Coronary artery (tissue), 2 donors: ENCODE measurements at regions not wholly inside any gene's neighbourhood (a gene's known extent, or its start where the extent isn't known, plus 50 kb on each side); places are given as distances from the start of the nearest gene placed in this dataset.

Experiments used
- DNase-seq: peaks from one replicate; pipeline ENCODE4 v3.0.0-alpha.2; 2017; ENCODE audit warnings: low spot score
- H3K27ac ChIP-seq, 2 donors: fragments of 200-600 bp; sonication (generic); one replicate each; pipeline ENCODE4 v1.5.1; 2016 to 2019
- H3K4me3 ChIP-seq: fragments of 200-600 bp; sonication (generic); 2 replicates; pipeline ENCODE4 v1.5.1; 2016; ENCODE audit warnings: mild to moderate bottlenecking, moderate library complexity
- TF ChIP-seq, protein P1 (sequence below): fragments of 200-600 bp; sonication (generic); IDR thresholded peaks from one replicate; pipeline ENCODE4 v1.5.1; 2019; ENCODE audit warnings: antibody characterized with exemption

DNA sequence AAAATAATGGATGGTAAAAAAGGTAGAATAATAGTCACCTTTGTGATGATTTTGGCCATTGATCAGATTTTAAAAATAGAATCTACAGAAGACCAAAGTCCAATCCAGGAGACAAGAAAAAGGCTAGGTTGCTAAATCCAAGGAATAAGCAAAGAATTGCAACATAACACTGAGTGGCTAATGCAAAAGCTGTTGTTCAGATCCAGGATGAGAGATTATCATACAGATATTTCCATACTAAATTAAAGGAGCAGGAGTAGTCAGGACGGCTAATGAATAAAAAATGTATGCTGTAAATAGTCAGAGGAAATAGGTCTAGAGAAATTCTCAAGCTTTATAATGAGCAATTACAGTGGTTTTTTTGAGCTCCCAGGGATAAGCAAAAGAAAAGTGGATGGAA, 745.9 kb upstream of the ACVR2A start:
- no peak for DNase-seq
- TF ChIP-seq, protein P1, sequence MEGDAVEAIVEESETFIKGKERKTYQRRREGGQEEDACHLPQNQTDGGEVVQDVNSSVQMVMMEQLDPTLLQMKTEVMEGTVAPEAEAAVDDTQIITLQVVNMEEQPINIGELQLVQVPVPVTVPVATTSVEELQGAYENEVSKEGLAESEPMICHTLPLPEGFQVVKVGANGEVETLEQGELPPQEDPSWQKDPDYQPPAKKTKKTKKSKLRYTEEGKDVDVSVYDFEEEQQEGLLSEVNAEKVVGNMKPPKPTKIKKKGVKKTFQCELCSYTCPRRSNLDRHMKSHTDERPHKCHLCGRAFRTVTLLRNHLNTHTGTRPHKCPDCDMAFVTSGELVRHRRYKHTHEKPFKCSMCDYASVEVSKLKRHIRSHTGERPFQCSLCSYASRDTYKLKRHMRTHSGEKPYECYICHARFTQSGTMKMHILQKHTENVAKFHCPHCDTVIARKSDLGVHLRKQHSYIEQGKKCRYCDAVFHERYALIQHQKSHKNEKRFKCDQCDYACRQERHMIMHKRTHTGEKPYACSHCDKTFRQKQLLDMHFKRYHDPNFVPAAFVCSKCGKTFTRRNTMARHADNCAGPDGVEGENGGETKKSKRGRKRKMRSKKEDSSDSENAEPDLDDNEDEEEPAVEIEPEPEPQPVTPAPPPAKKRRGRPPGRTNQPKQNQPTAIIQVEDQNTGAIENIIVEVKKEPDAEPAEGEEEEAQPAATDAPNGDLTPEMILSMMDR, result no peak

DNA sequence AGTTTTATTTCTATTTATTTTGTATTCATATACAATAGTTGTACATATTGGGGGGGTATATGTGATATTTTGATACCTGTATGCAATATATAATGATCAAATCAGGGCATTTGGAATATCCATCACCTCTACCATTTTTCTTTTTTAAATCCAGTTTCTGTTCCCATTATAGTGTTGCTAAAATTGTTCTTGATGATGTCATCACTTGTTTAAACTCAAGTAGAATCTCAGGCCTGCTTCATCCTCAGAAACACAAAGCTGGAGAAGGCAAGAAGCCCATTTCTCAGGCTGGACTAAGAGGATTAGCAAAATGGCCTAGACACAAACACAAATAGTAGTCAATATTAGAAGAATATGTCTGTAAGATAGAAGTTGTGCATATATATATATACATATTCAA, 747.1 kb upstream of the ACVR2A start:
- H3K27ac ChIP-seq, result no peak overlapping the region
- no peak for DNase-seq
- H3K4me3 ChIP-seq, result no peak overlapping the region
- TF ChIP-seq, protein P1, result no peak

More for the DNA sequence above, 745.9 kb upstream of the ACVR2A start:
- H3K27ac ChIP-seq, result no peak overlapping the region
- H3K4me3 ChIP-seq, result no peak overlapping the region

DNA sequence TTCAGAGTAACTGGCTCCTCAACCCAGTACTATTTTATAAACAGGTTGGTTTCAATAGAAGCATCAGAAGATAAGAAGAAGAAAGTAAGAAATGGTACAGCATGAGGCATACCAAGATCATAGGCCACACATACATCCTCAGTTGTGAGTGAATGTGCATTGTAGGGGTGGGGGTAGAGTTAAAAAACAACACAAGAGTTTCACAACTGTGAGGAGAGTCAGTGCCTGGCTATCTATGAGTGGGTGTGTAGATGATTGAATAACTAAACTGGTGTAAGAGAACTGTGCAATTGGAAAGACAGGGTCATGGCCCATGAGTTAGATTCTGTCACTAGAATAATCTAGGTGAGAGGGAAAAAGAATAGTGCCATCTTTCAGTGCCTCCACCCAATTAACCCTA, 748.2 kb upstream of the ACVR2A start:
- no peak for DNase-seq
- TF ChIP-seq, protein P1, result no peak
- H3K27ac ChIP-seq, result no peak overlapping the region
- no peak overlapping the region for H3K4me3 ChIP-seq

DNA sequence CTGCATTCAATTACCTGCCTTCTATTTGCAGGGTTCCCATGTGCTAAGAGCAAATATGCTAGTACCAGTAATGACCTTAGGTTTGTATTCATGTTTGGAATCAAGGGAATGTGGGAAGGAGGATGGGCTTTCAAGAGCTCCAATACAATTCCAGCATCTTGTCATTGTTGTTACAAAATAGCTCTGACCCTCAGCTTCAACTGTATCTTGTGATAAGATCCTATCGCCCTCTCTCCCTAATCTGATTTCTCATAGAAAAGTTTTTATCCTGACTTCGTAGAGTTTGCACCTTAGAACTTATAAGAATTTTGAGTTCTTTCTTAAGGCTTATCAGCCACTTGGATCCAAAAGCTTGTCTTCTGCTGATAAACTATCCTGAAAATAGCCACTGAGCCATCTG, 749.5 kb upstream of the ACVR2A start:
- Histone ChIP-seq H3K27ac (no peak overlapping the region), H3K4me3 (no peak overlapping the region)
- DNase-seq, result no peak
- TF ChIP-seq, protein P1, result no peak

DNA sequence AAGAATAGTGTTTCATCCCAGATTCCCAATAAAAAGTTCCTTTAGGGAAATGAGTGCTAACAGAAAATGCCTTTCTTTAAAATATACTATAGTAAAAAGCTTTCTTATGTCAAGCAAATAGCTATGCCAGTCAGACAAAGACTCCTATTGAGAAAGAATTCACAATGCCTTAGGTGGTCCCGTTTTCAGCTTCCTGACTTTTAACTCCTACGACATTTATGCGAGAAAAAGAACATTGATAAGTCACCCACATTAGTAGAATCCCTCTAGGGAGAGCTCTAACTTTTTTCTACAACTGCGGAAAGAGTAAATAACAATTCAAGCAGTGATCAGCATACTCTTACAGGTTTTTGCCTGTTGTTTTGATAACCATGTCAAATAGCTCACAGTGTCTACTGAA, 750.8 kb upstream of the ACVR2A start:
- Histone ChIP-seq H3K4me3 (no peak overlapping the region), H3K27ac (no peak overlapping the region)
- DNase-seq, result no peak
- TF ChIP-seq, protein P1, result no peak

DNA sequence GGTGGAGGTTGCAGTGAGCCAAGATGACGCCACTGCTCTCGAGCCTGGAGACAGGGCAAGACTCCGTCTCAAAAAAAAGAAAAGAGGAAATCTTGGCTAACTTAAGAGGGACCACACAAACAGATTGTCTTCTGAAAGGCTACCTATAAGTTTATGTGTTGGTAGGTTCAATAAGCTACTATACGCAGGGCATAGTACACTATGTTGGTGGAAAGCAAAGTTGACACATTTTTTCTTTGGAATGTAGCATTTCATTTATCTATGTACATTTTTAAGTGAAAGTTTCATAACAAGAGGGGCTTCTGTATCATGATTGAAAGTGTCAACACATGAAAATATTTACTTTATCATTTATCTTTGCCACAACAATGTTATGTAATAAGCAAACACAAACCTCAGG, 752.6 kb upstream of the ACVR2A start:
- no peak for DNase-seq
- TF ChIP-seq, protein P1, result no peak
- Histone ChIP-seq H3K4me3 (no peak overlapping the region), H3K27ac (no peak overlapping the region)

DNA sequence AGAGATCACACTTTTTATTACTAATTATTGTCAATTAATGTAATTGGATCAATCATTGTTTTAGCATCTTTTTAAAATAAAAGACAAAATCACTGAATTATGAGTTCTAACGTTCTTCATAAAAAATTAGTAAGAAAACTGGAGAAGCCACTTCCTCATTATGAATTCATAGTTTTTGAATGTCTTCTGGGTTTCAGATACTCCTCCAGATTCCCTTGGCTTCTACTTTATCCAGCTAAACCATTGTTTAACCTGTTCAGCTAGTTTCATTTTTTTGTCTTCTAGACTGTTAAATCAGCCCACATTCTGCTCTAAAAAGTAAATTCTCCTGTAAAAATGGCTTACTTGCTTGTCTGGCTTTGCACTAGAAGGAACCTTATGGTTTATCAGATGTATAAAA, 753.4 kb upstream of the ACVR2A start:
- TF ChIP-seq, protein P1, result no peak
- DNase-seq, result no peak
- Histone ChIP-seq H3K27ac (no peak overlapping the region), H3K4me3 (no peak overlapping the region)
